Keratinocyte (primary cell): ENCODE measurements at regions not wholly inside any gene's neighbourhood (a gene's known extent, or its start where the extent isn't known, plus 50 kb on each side); places are given as distances from the start of the nearest gene placed in this dataset.

Experiments used
- EZH2 ChIP-seq: IDR thresholded peaks from one replicate; pipeline ENCODE4 v1.6.1; 2012; ENCODE audit warnings: inconsistent platforms, mild to moderate bottlenecking, low read length, moderate library complexity
- TF ChIP-seq, protein P1 (sequence below), 3 experiments: IDR thresholded peaks in 1 of 3; conservative IDR thresholded peaks in 1 of 3; optimal IDR thresholded peaks in 1 of 3; 2 replicates in 2 of 3; 3 replicates in 1 of 3; pipeline versions ENCODE3 to v1.5.1; 2011; ENCODE audit warnings: low read length in 3 of 3, mild to moderate bottlenecking in 3 of 3, moderate library complexity in 2 of 3, control low read depth in 1 of 3, inconsistent platforms in 1 of 3; ENCODE audit not compliant: insufficient read depth in 2 of 3; ENCODE audit errors: extremely low read depth in 1 of 3

DNA sequence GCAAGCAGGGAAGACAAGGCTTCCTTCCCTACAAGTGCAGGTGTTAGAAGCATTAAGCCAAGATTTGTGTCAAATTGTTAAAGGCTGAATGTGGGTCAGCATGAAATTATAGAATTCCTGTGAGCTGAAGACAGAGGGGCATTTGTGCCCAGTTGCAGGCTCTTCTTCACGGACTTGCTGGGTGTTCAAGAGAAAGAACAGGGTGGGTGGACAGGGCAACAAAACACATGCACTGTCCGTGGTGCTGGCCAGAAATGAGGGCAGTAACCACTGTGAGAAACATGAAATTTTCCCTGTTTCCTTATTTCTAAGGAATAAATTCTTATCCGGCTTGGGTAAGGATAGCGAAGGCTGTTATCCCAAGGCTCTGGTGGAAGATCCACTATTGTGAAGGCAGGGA lies 579.5 kb upstream of the HTR1E start:
- TF ChIP-seq, protein P1, sequence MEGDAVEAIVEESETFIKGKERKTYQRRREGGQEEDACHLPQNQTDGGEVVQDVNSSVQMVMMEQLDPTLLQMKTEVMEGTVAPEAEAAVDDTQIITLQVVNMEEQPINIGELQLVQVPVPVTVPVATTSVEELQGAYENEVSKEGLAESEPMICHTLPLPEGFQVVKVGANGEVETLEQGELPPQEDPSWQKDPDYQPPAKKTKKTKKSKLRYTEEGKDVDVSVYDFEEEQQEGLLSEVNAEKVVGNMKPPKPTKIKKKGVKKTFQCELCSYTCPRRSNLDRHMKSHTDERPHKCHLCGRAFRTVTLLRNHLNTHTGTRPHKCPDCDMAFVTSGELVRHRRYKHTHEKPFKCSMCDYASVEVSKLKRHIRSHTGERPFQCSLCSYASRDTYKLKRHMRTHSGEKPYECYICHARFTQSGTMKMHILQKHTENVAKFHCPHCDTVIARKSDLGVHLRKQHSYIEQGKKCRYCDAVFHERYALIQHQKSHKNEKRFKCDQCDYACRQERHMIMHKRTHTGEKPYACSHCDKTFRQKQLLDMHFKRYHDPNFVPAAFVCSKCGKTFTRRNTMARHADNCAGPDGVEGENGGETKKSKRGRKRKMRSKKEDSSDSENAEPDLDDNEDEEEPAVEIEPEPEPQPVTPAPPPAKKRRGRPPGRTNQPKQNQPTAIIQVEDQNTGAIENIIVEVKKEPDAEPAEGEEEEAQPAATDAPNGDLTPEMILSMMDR (optimal IDR thresholded peaks at IDR 0.05 in 1 of 3, IDR thresholded peaks at IDR 0.05 in 1 of 3, conservative IDR thresholded peaks at IDR 0.05 in 1 of 3; ENCODE audit: extremely low read depth in 1 of 3, insufficient read depth in 2 of 3, low read length in 3 of 3), result no peak
- TF ChIP-seq EZH2, result no peak
